Inflammatory macrophage treated with lipopolysaccharide for 4 hours (primary cell): ENCODE measurements at regions not wholly inside any gene's neighbourhood (a gene's known extent, or its start where the extent isn't known, plus 50 kb on each side); places are given as distances from the start of the nearest gene placed in this dataset.
"Not testable (repeated sequence)": the region's sequence is repeated elsewhere in the genome, so short reads cannot be mapped to it uniquely, and the experiment has no call there.

Experiments used
- DNase-seq: peaks from one replicate; pipeline ENCODE4 v3.0.0-alpha.2; 2020

DNA sequence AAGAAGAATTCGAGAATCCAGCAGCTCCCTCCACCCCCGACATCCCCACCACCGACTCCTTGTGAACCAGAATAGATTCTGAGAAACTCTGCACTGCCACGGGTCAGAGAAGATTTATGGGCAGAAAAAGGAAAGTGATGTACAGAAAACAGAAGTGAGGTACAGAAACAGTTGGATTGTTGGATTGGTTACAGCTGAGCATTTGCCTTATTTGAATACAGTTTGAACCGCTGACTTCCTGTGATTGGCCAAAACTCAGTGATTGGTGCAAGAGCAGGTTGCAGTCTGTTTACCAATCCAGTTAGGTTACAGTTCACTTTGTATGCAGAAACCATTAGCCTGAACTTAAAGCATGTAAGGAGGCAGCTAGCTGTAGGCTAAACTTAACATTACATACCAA is 131.2 kb upstream of the HDDC2 start:
- no peak for DNase-seq

DNA sequence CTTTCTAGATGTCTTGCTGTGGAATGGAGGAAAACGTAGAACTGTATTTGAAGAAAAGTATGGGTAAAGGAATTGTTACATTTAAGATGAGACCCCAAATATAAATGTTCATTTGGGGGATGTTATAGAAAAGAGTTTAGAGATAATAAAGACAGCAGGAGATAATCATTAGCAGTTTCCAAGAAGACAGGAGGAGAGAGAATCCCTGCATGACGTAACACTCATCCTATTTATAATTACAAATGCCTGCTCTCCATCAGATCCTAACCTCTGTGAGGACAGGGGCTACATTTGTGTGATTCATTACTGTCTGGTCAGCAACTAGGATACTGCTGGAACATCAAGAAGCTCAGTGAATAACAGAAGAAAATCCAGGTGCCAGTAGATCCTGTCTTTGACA is 133.0 kb upstream of the HDDC2 start:
- no peak for DNase-seq

DNA sequence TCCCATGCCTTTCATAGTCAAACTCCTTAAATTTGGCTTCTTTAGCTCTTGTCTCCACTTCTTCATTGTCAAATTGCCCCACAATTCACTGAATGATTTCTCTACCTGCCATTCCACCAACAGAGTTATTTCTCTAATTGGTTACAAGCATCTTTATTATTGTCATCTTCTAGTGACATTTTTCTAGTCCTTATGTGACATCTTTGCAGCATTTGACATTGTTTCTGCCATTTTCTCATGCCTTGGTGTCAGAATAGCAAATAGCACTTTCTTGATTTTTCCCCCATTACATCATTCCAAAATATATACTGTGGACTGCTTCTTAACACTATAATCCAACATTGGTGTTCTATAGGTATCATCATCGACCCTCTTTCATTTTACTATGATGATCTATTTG is 137.7 kb upstream of the HDDC2 start:
- no peak for DNase-seq

DNA sequence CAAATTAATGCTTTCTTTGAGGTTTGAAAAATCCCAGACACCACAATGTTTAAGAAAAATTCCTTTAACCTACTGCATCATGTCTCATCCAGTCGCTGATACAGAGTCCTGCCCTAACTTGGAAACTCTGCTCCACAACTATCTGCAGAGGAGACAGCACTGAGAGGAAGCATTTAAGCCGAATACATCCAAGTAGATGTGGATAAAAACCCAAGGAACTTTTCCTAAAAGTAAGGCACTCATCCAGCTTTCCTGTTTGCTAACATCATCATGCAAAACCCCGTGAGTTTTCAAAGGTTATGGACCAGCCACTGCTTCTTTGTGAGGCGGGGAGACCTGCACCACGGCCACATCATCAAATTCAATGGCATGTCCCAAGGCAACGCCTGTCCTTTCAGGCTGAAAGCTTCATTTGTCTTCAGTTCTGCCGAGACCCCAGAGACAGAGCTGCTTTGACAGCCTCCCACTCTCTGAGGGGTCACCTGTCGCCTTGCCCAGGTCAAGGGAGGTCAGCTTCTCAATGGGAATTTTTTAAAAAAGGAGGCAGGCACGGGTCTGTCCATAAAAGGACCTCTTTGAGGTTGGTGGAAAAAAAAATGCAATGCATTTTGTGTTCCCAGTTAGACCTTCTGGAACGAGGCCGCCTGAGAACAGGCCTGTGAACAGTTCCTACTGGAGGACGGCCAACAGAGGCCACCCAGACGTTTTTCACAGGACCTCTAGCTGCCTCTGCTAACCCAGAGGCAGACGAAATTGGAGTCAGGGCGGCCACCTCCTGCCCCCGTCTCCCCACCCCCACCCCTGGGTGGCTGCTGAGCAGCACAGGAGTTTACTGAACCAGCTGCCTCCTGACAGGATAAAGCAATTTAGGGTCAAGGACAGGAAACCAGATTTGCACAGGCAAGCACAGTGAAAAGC is 142.5 kb upstream of the HDDC2 start:
- DNase-seq, result no peak

DNA sequence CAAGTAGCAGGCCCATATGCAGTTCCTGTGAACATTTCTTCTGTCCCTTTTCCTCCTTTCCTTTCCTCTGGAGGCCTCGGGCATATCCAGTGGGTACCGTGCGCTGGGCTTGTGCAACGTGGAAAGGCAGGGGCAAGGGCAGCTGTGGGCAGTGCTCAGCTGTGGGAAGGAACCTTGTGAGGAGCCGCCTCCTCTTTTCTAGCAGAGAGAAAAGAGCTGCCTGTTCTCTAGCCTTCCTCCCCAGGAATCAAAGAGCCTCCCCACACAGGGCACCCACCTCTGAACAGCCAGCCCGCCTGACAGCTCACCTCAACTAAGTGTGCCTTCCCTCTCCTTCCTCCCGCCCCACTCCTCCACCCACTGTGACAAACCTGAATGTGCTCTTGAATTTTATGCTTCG is 143.3 kb upstream of the HDDC2 start:
- no peak for DNase-seq

DNA sequence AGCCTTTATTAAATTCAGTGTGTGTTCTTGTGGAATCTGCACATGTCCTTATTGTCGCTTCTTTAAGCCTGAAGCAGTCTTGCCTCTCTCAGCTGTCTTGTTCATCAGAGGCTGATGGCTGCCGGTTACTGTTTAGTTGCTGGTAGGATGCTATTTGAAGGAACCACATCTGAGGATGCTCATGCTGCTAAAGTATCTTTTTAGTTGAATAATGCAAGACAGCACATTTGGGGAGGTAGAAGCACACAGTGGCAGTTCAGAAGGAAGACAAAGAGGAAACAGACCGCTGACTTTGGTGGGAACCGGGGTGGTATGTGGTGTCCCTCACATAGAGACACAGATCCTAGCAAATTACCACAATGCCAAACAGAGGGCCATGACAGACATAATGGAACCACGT is 144.2 kb upstream of the HDDC2 start:
- DNase-seq, result no peak

DNA sequence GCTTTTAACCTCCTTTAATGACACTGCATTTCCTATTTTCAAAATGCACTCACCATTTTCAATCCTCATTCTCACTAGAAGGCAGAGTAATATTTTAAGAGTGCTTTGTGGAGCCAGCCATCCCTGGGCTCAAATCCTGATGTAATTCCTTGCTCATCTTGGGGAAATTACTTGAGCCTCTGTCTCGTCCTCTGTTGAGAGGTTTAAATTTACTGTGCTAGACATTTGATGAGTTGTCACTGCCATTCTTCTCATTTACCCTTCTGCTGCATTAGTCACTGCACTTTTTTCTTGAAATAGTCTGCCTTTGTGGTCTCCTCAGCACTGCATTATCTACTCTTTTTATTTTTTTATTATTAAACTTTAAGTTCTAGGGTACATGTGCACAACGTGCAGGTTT is 150.0 kb upstream of the HDDC2 start:
- no peak for DNase-seq

DNA sequence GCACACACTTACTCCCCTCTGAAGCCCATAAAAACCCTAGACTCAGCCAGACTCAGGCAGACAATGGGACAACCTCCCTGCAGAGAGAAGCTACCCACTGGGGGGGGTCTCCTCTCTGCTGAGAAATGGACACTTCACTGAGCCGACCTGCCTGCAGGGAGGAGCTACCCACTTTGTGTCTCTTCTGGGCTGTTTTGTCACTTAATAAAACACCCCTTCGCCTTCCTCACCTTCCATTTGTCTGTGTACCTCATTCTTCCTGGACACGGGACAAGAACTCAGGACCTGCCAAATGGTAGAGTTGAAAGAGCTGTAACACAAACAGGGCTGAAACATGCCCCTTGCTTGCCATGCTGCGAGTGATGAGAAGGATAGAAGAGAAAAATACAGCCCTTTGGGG is 151.7 kb upstream of the HDDC2 start:
- DNase-seq, result no peak

DNA sequence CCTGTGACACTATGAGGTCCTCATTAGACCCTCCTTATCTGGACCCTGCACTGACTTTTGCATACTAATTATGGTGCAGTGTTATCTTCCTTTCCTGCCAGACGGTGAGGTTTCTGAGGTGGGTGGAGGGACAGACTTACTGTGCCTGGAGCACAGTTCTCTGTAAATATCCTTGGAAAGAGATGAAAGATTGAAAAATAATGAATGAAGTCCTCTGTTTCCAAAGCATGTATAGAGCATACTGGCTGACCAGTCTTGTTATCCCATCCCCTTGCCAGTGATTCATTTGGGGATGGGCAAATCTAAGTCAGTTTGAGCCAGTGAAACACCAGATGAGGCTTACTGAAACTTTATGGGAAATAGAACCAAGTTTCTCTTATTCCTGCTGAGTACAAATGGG is 152.6 kb upstream of the HDDC2 start:
- no peak for DNase-seq

DNA sequence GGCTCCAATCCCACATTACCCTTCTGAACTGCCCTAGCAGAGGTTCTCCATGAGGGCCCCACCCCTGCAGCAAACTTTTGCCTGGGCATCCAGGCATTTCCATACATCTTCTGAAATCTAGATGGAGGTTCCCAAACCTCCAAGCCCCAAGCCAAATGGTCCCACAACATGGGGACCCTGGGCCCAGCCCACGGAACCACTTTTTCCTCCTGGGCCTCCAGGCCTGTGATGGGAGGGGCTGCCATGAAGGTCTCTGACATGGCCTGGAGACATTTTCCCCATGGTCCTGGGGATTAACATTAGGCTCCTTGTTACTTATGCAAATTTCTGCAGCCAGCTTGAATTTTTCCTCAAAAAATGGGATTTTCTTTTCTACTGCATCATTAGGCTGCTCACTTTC is 156.7 kb upstream of the HDDC2 start:
- not testable (repeated sequence) for DNase-seq

DNA sequence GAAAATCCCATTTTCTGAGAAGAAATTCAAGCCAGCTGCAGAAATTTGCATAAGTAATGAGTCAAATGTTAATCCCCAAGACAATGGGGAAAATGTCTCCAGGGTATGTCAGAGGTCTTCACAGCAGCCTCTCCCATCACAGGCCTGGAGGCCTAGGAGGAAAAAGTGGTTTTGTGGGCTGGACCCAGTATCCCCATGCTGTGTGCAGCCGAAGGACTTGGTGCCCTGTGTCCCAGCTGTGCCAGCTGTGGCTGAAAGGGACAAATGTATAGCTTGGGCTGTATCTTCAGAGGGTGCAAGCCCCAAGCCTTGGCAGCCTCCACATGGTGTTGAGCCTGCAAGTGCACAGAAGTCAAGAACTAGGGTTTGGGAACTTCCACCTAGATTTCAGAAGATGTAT is 163.6 kb upstream of the HDDC2 start:
- not testable (repeated sequence) for DNase-seq

DNA sequence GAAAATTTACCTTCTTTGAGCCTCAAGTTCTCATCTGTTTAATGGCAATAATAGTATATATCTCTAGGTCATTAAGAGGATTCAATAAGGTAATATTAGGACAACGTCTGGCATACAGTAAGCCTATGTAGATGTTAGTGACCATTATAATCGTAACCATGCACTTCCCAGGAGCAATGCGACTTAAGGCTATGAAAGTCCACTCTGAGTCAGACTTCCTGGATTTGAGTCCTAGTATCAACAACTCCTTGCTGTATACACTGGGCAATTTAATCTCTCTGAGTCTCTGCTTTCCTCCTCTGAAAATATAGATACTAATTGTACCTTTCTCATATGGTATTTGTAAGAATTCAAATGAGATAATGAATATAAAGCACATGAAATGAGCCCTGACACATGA is 168.1 kb upstream of the HDDC2 start:
- DNase-seq, result no peak

DNA sequence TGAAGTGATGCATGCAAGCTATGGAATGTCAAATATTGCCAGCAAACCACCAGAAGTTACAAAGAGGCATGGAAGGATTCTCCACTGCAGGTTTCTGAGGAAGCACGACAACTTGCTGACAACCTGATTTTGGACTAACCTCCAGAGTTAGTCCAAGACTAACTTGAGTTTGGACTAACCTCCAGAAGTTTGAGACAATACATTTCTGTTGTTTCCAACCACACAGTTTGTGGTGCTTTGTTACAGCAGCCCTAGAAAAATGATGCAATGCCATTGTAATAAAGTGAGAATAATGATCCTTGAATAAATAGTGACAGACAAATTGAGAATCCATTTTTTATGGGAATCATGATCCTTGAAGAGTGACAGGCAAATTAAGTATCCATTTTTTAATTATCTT is 169.9 kb upstream of the HDDC2 start:
- no peak for DNase-seq

DNA sequence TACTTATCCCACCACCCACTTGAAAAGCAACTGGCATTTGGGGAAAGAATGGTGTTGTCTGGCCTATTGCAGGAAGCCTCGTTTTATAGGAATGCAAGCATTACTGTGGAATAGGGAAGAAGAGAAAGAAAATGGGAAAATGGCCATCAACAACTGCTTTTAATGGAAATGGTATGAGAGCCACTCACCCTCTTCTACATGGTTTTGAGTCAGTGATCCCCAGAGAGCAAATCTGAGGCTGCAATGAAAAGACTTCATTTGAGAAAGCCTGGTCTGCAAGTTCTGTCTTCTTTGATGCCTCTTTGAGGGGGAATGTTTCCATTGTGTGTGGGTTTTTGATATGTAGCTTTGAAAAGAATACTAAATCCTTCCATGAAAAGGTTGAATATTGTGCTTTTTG is 172.3 kb upstream of the HDDC2 start:
- no peak for DNase-seq

DNA sequence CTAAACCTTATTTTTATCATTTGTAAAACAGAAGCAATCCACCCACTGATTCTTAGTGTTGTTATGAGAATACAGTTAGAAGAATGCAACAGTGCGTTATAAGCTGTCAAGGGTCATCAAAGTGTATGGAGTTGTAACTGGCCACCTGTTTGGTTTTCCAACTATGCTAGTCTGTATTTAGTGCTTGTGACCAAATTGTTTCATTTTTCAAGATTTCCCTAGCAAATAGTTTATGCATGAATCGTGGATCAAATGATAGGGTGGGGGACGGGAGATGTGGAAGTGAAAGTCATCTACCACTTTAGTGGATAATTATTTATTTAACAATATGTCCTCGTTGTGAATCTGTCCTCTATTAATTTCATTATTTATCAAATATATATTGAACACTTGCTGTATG is 175.4 kb upstream of the HDDC2 start:
- DNase-seq, result no peak

DNA sequence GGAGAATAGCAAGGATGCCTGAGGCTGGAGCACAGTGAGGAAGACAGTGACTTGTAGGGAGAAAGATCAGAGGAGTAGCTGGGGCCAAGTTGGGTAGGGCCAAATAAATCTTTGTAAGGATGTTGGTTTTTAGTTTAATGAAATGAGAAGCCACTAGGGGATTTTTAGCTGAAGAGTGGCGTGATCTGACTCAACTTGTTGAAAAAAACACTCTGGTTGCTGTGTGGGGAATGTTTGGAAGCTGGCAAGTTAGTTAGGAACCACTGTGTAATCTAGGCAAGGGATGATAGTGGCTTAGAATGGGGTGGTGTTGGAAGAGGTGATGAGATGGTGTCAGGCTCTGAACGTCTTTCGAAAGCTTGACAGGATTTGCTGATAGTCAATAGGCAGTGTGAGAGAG is 176.1 kb upstream of the HDDC2 start:
- DNase-seq, result no peak

DNA sequence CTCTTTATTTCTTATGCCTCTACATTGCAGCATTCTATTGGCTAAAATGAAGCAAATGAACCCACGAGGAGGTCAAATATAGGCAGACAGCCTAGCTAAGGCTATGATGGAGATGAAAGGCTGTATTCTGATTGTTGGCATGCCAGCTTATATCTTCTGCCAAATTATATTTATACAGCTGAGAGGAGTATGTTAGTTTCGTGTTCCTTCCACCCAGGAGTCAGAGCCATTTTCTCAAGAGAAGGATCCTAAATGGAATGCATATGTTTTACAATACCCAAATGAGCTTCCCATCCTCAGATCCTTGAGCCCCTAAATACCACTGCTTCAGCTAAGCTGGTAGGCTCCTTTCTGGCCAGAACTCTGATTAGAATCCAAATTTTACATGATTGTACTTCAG is 178.4 kb upstream of the HDDC2 start:
- DNase-seq, result no peak

DNA sequence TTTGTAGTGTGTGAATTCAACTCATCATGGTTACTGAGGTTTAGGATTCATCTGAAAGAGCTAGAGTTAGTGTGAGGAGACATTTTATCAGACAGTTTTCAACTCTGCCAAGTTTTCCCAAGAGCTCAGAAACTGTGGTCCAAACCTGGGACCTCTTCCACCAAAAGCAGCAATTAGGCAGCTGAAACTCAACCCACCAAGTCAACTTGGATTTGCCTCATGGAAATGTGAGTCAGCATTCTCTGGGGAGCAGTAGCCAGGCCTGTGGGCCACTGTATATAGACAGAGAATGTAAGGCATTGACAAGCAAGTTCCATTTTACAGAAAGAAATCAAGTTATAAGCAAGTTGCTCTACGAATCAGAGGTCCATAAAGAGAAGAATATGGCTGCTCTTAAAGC is 178.8 kb upstream of the HDDC2 start:
- DNase-seq, result no peak

DNA sequence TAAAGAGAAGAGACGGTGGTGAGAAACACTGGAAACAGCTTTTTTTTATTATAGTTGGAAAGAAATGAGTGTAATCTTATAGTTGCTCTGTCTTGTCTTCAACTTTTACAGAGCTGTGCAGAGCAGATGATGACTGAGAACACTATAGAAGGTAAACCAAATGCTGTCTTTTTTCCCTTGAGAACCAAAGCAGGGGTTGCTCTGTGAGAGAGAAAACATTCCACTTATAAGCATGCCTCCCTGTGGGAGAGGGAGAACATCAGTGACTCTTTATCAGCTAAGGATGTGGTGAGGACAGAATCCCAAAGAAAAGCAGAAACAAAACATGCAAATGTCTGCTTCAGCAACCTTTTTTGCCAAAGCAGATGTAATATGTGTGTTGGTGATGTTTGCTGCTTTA is 179.3 kb upstream of the HDDC2 start:
- no peak for DNase-seq

DNA sequence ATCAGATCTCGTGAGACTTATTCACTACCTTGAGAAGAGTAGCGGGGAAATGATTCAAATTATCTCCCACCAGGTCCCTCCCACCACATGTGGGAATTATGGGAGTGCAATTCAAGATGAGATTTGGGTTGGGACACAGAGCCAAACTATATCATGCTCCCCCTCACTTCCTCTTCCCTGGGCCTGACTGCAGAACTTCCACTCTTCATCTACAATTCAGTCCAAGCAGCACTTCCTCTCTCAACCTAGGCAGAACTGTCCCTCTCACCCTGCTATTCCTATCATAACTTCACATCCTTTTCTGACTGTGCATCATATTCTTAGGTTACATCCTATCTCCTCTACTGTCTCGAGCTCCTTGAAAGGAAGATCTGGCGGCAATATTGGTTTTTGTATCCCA is 184.0 kb upstream of the HDDC2 start:
- DNase-seq, result no peak

DNA sequence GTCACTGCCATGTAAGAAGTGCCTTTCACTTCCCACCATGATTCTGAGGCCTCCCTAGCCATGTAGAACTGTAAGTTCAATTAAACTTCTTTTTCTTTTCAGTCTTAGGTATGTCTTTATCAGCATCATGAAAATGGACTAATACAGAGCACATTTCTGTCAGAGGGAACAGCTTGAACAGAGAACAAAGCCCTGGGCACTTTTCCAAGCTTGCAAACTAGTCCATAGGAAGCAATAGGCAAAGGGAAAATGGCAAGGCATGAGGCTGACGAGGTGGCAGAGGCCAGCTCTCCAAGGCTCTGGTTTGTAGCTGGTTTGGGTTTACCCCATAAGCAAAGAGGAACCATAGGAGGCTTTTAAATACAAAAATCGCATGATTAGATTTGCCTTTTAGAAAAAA is 185.1 kb upstream of the HDDC2 start:
- no peak for DNase-seq

DNA sequence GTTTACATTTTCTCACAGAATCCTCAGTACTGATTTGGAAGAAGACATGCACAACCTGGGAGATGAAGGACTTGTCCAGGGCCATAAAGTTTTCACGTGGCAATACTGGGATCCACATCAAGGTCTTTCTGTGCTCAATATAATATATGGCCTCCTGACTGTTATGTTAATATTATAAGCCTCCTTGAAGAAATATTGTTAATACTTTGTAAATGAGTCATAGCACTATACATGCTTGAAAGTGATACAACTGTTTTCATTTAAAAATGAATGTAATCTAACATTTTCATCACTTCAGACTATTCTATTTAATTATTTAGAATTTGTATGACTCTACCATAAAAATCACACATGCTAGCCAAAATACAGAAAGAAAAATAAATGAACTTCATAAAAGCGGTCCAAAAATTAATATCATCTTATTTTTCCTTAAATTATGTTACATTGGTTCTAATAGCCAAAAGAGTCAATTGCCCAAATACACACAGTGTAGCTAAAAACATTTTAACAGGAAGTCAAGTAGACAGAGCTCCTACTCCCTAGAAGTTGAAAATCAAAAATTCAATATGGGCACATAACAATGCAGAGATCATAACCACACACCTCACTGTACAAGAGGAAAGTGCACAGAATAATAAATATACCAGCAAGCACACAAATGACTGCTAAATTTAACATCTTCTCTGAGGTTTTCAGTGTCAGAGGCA is 188.0 kb upstream of the HDDC2 start:
- DNase-seq, result no peak

DNA sequence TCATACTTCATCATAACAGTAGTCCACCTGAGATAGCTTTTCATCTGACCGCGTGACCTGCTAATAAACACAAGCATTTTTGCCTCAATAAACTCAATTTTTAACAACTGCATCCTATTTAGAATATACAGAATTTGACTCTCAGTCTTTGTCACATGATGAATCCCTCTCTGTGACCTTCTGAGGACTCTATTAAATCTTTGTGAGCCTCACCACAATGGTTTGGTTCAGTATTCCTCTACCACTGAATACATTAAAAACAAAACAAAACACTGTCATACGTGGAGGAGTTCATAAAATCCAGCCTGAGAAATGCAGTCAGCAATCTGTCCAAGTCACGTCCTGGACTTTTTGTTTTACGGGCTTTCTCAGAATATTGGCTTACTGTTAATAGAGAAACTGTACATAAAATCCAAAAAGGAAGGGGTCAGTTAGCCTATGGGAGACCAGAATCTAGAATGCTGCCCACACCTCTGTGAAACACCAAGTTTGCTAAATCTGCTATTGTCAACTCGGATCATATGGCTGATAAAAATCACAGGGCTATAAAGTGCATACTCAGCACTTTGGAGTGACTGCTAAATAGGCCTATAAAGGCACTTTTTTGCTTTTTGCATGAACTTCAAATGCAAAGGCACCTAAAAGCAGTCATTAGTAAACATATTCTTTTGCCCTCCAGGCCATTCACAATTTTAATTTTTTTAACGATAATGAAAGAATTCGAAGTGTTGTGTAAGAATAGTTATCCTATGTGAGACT is 190.3 kb upstream of the HDDC2 start:
- DNase-seq, result no peak

DNA sequence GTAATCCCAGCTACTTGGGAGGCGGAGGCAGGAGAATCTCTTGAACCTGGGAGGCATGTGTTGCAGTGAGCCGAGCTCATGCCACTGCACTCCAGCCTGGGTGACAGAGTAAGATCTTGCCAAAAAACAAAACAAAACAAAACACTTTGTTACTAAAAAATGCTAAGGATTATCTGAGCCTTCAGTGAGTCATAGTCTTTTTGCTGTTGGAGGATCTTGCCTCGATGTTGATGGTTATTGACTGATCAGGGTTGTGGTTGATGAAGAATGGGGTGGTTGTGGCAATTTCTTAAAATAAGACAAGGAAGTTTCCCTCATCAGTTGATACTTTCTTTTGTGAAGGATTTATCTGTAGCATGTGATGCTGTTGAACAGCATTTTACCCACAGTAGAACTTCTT is 196.8 kb upstream of the HDDC2 start:
- DNase-seq, result no peak
